ENCODE measurements at regions not wholly inside any gene's neighbourhood (a gene's known extent, or its start where the extent isn't known, plus 50 kb on each side); places are given as distances from the start of the nearest gene placed in this dataset.

GRCh38 chr6:1496092-1496491 lies 106.7 kb downstream of the FOXF2 start:
- ATAC-seq = no peak
- H3K27me3 Mint-ChIP-seq (ENCODE audit: low read depth) = no peaks in the 10 kb centered on the region
- no peak overlapping the region for H3K4me3 Mint-ChIP-seq
- DNase-seq = no peak
- no peaks in the 10 kb centered on the region for H3K4me1 Mint-ChIP-seq (ENCODE audit: low read depth)
- H3K36me3 Mint-ChIP-seq (ENCODE audit: insufficient read depth) = no peaks in the 10 kb centered on the region
- H3K9me3 Mint-ChIP-seq = no peaks in the 10 kb centered on the region

- no peak for DNase-seq
- Mint-ChIP-seq H3K9me3 (no peaks in the 10 kb centered on the region), H3K4me1 (ENCODE audit: low read depth) (no peaks in the 10 kb centered on the region), H3K36me3 (ENCODE audit: insufficient read depth) (no peaks in the 10 kb centered on the region), H3K27me3 (ENCODE audit: low read depth) (peaks cover 6% of the 10 kb centered on the region), H3K4me3 (no peak overlapping the region)
- no peak for ATAC-seq
These were observed 107.7 kb downstream of the FOXF2 start for GRCh38 chr6:1496836-1497760.

- no peak for DNase-seq
- no peak overlapping the region for H3K4me3 Mint-ChIP-seq
- H3K4me1 Mint-ChIP-seq (ENCODE audit: low read depth) = no peaks in the 10 kb centered on the region
- no peaks in the 10 kb centered on the region for H3K36me3 Mint-ChIP-seq (ENCODE audit: insufficient read depth)
- peaks cover 8% of the 10 kb centered on the region for H3K27me3 Mint-ChIP-seq (ENCODE audit: low read depth)
- no peaks in the 10 kb centered on the region for H3K9me3 Mint-ChIP-seq
- no peak for ATAC-seq
These were observed 108.4 kb downstream of the FOXF2 start for GRCh38 chr6:1497761-1498105.

GRCh38 chr6:1498491-1499113 lies 109.2 kb downstream of the FOXF2 start:
- H3K4me3 Mint-ChIP-seq = no peak overlapping the region
- ATAC-seq = no peak
- DNase-seq = no peak
- H3K36me3 Mint-ChIP-seq (ENCODE audit: insufficient read depth) = no peaks in the 10 kb centered on the region
- no peaks in the 10 kb centered on the region for H3K9me3 Mint-ChIP-seq
- peaks cover 8% of the 10 kb centered on the region for H3K27me3 Mint-ChIP-seq (ENCODE audit: low read depth)
- no peaks in the 10 kb centered on the region for H3K4me1 Mint-ChIP-seq (ENCODE audit: low read depth)

- no peak for DNase-seq
- Mint-ChIP-seq H3K27me3 (ENCODE audit: low read depth) (peaks cover 10% of the 10 kb centered on the region), H3K4me3 (no peak overlapping the region), H3K36me3 (ENCODE audit: insufficient read depth) (no peaks in the 10 kb centered on the region), H3K9me3 (no peaks in the 10 kb centered on the region), H3K4me1 (ENCODE audit: low read depth) (no peaks in the 10 kb centered on the region)
- no peak for ATAC-seq
These were observed 109.9 kb upstream of the FOXC1 start for GRCh38 chr6:1499777-1500176.

GRCh38 chr6:1500913-1501312 lies 108.8 kb upstream of the FOXC1 start:
- ATAC-seq = no peak
- Mint-ChIP-seq H3K4me1 (ENCODE audit: low read depth) (no peaks in the 10 kb centered on the region), H3K9me3 (no peaks in the 10 kb centered on the region), H3K36me3 (ENCODE audit: insufficient read depth) (no peaks in the 10 kb centered on the region), H3K27me3 (ENCODE audit: low read depth) (peaks cover 10% of the 10 kb centered on the region), H3K4me3 (no peak overlapping the region)
- DNase-seq = no peak

- Mint-ChIP-seq H3K9me3 (no peaks in the 10 kb centered on the region), H3K27me3 (ENCODE audit: low read depth) (peaks cover 13% of the 10 kb centered on the region), H3K36me3 (ENCODE audit: insufficient read depth) (no peaks in the 10 kb centered on the region), H3K4me1 (ENCODE audit: low read depth) (no peaks in the 10 kb centered on the region), H3K4me3 (no peak overlapping the region)
- ATAC-seq (no peak), DNase-seq (no peak)
These were observed 107.7 kb upstream of the FOXC1 start for GRCh38 chr6:1502041-1502440.

GRCh38 chr6:1503811-1504210 lies 105.9 kb upstream of the FOXC1 start:
- no peak for DNase-seq
- peaks cover 13% of the 10 kb centered on the region for H3K27me3 Mint-ChIP-seq (ENCODE audit: low read depth)
- H3K4me1 Mint-ChIP-seq (ENCODE audit: low read depth) = no peaks in the 10 kb centered on the region
- H3K9me3 Mint-ChIP-seq = no peaks in the 10 kb centered on the region
- ATAC-seq = no peak
- no peak overlapping the region for H3K4me3 Mint-ChIP-seq
- H3K36me3 Mint-ChIP-seq (ENCODE audit: insufficient read depth) = no peaks in the 10 kb centered on the region

- H3K4me3 Mint-ChIP-seq = no peak overlapping the region
- no peaks in the 10 kb centered on the region for H3K4me1 Mint-ChIP-seq (ENCODE audit: low read depth)
- H3K27me3 Mint-ChIP-seq (ENCODE audit: low read depth) = peaks cover 16% of the 10 kb centered on the region
- ATAC-seq (no peak), DNase-seq (no peak)
- no peaks in the 10 kb centered on the region for H3K36me3 Mint-ChIP-seq (ENCODE audit: insufficient read depth)
- peaks cover 5% of the 10 kb centered on the region for H3K9me3 Mint-ChIP-seq
These were observed 105.2 kb upstream of the FOXC1 start for GRCh38 chr6:1504465-1504864.

GRCh38 chr6:1507251-1507650 lies 102.5 kb upstream of the FOXC1 start:
- no peak for ATAC-seq
- DNase-seq = no peak
- Mint-ChIP-seq H3K4me3 (no peak overlapping the region), H3K9me3 (peaks cover 6% of the 10 kb centered on the region), H3K36me3 (ENCODE audit: insufficient read depth) (peaks cover 2% of the 10 kb centered on the region), H3K27me3 (ENCODE audit: low read depth) (peaks cover 17% of the 10 kb centered on the region), H3K4me1 (ENCODE audit: low read depth) (no peaks in the 10 kb centered on the region)

GRCh38 chr6:1509241-1509640 lies 100.5 kb upstream of the FOXC1 start:
- H3K4me3 Mint-ChIP-seq = no peak overlapping the region
- ATAC-seq (no peak), DNase-seq (no peak)
- peaks cover 18% of the 10 kb centered on the region for H3K27me3 Mint-ChIP-seq (ENCODE audit: low read depth)
- H3K9me3 Mint-ChIP-seq = peaks cover 6% of the 10 kb centered on the region
- H3K4me1 Mint-ChIP-seq (ENCODE audit: low read depth) = no peaks in the 10 kb centered on the region
- peaks cover 2% of the 10 kb centered on the region for H3K36me3 Mint-ChIP-seq (ENCODE audit: insufficient read depth)

- DNase-seq (no peak), ATAC-seq (no peak)
- peaks cover 6% of the 10 kb centered on the region for H3K9me3 Mint-ChIP-seq
- H3K4me3 Mint-ChIP-seq = no peak overlapping the region
- H3K4me1 Mint-ChIP-seq (ENCODE audit: low read depth) = no peaks in the 10 kb centered on the region
- H3K27me3 Mint-ChIP-seq (ENCODE audit: low read depth) = peaks cover 22% of the 10 kb centered on the region
- peaks cover 2% of the 10 kb centered on the region for H3K36me3 Mint-ChIP-seq (ENCODE audit: insufficient read depth)
These were observed 99.5 kb upstream of the FOXC1 start for GRCh38 chr6:1510239-1510638.

- Mint-ChIP-seq H3K4me3 (no peak overlapping the region), H3K36me3 (ENCODE audit: insufficient read depth) (peaks cover 2% of the 10 kb centered on the region), H3K9me3 (peaks cover 6% of the 10 kb centered on the region), H3K27me3 (ENCODE audit: low read depth) (peaks cover 18% of the 10 kb centered on the region), H3K4me1 (ENCODE audit: low read depth) (no peaks in the 10 kb centered on the region)
- ATAC-seq = no peak
- DNase-seq = no peak
These were observed 96.4 kb upstream of the FOXC1 start for GRCh38 chr6:1513215-1513780.

GRCh38 chr6:1514078-1514477 lies 95.6 kb upstream of the FOXC1 start:
- ATAC-seq = no peak
- no peaks in the 10 kb centered on the region for H3K4me1 Mint-ChIP-seq (ENCODE audit: low read depth)
- no peak for DNase-seq
- peaks cover 5% of the 10 kb centered on the region for H3K9me3 Mint-ChIP-seq
- peaks cover 2% of the 10 kb centered on the region for H3K36me3 Mint-ChIP-seq (ENCODE audit: insufficient read depth)
- no peak overlapping the region for H3K4me3 Mint-ChIP-seq
- H3K27me3 Mint-ChIP-seq (ENCODE audit: low read depth) = peaks cover 20% of the 10 kb centered on the region

GRCh38 chr6:1515280-1515679 lies 94.4 kb upstream of the FOXC1 start:
- DNase-seq (no peak), ATAC-seq (no peak)
- Mint-ChIP-seq H3K27me3 (ENCODE audit: low read depth) (peaks cover 20% of the 10 kb centered on the region), H3K4me1 (ENCODE audit: low read depth) (no peaks in the 10 kb centered on the region), H3K36me3 (ENCODE audit: insufficient read depth) (peaks cover 2% of the 10 kb centered on the region), H3K4me3 (no peak overlapping the region), H3K9me3 (no peaks in the 10 kb centered on the region)
